ENCODE measurements at regions not wholly inside any gene's neighbourhood (a gene's known extent, or its start where the extent isn't known, plus 50 kb on each side); places are given as distances from the start of the nearest gene placed in this dataset.

- no peak for DNase-seq (ENCODE audit: low read depth, low spot score)
- Histone ChIP-seq H3K27ac (no peak overlapping the region), H3K9me3 (ENCODE audit: low read depth, low read length) (no peaks in the 10 kb centered on the region)
Measured at GRCh38 chr22:48585916-48586798, 1241.5 kb downstream of the BRD1 start.

DNA sequence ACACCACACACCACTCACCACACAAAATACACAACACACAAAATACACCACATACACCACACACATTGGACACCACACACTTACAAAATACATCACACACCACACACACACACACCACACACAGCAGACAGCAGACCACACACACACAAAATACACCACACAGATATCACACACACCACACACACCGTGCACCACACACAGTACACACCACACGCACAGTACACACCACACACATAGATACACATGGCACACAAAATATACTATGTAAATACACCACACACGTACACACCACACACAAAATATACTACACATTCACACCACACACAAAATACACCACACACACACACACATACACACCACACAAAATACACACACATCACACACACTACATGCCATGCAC lies 1243.5 kb downstream of the BRD1 start:
- Histone ChIP-seq H3K27ac (no peak overlapping the region), H3K4me3 (no peak overlapping the region), H3K9me3 (ENCODE audit: low read depth, low read length) (no peaks in the 10 kb centered on the region), H3K36me3 (ENCODE audit: insufficient read depth, low read length) (peaks cover 32% of the 10 kb centered on the region), H3K9ac (ENCODE audit: insufficient read length) (no peak overlapping the region)
- TF ChIP-seq FOXP2 (optimal IDR thresholded peaks at IDR 0.05; ENCODE audit: control extremely low read depth, extremely low read length, insufficient read depth), result no peak
- no peak for TF ChIP-seq POLR2AphosphoS5 (IDR thresholded peaks at IDR 0.05; ENCODE audit: borderline replicate concordance, low read depth, low read length)
- TF ChIP-seq EZH2 (IDR thresholded peaks at IDR 0.05), result no peak
- no peak for DNase-seq (ENCODE audit: low read depth, low spot score)

More at GRCh38 chr22:48585916-48586798, 1241.5 kb downstream of the BRD1 start:
- H3K9ac ChIP-seq (ENCODE audit: insufficient read length), result no peak overlapping the region
- TF ChIP-seq POLR2AphosphoS5 (IDR thresholded peaks at IDR 0.05; ENCODE audit: borderline replicate concordance, low read depth, low read length) (no peak), FOXP2 (optimal IDR thresholded peaks at IDR 0.05; ENCODE audit: control extremely low read depth, extremely low read length, insufficient read depth) (no peak)
- H3K4me3 ChIP-seq, result no peak overlapping the region
- H3K36me3 ChIP-seq (ENCODE audit: insufficient read depth, low read length), result peaks cover 32% of the 10 kb centered on the region

DNA sequence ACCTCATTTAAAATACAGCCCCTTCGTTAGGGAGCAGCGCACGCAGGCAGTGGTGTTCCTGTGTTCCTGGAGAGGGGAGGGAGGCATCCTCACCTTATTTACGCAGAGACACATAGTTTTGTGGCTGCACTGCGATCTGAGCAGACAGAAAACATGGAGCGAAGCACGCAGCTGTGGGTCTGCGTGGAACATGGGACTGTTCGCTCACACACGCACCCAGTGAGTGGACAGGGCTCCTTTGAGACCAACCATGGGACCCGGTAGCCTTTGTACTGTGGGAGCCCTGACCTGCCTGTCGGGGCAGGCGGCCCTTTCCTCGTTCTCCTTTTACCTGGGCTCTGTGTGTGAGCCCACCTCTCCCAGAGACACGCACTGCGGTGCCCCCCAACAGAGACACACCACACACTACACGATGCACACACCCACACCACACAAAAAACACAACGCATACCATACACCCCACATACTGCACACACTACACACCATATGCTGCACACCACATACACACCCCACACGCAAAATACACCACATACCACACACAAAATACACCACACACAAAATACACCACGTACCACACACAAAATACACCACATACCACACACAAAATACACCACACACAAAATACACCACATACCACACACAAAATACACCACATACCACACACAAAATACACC lies 1245.7 kb downstream of the BRD1 start:
- peaks cover 32% of the 10 kb centered on the region for H3K36me3 ChIP-seq (ENCODE audit: insufficient read depth, low read length)
- DNase-seq (ENCODE audit: low read depth, low spot score), result no peak
- H3K9me3 ChIP-seq (ENCODE audit: low read depth, low read length), result no peaks in the 10 kb centered on the region
- TF ChIP-seq POLR2AphosphoS5 (IDR thresholded peaks at IDR 0.05; ENCODE audit: borderline replicate concordance, low read depth, low read length) (no peak), EZH2 (IDR thresholded peaks at IDR 0.05) (no peak), FOXP2 (optimal IDR thresholded peaks at IDR 0.05; ENCODE audit: control extremely low read depth, extremely low read length, insufficient read depth) (no peak)
- H3K4me3 ChIP-seq, result no peak overlapping the region
- no peak overlapping the region for H3K9ac ChIP-seq (ENCODE audit: insufficient read length)
- H3K27ac ChIP-seq, result peak overlapping the region; percentile 74

DNA sequence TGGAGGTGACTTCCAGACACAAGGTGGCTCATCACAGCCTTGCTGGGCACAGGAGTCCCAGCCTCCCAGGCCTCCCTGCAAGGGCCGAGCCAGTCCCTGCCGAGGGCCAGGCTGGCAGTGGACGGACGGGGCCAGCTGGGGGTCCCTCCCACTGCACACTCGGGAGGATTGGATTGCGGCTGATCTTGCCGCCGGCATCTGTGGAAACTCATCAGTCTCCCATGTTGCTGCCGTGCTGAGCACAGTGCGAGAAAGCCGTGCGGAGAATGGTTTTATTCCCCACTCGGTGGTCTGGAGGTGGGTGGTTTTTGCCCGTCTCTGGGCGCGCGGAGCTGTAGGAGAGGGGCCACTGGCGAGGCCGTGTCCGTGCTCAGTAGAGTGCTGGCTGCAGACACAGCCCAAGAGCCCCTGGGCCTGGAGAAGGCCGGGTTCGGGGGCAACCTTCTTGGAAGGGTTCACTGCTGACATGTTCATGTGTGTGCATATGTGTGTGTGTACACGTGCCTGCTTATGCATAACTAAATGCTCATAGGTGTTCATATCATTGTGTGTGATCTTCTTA lies 1246.4 kb downstream of the BRD1 start:
- no peak for TF ChIP-seq POLR2AphosphoS5 (IDR thresholded peaks at IDR 0.05; ENCODE audit: borderline replicate concordance, low read depth, low read length)
- TF ChIP-seq EZH2 (IDR thresholded peaks at IDR 0.05), result no peak
- no peak for TF ChIP-seq FOXP2 (optimal IDR thresholded peaks at IDR 0.05; ENCODE audit: control extremely low read depth, extremely low read length, insufficient read depth)
- H3K27ac ChIP-seq, result peak overlapping the region; percentile 74
- no peak for DNase-seq (ENCODE audit: low read depth, low spot score)
- H3K36me3 ChIP-seq (ENCODE audit: insufficient read depth, low read length), result peaks cover 32% of the 10 kb centered on the region
- H3K4me3 ChIP-seq, result no peak overlapping the region
- H3K9ac ChIP-seq (ENCODE audit: insufficient read length), result no peak overlapping the region
- H3K9me3 ChIP-seq (ENCODE audit: low read depth, low read length), result no peaks in the 10 kb centered on the region

DNA sequence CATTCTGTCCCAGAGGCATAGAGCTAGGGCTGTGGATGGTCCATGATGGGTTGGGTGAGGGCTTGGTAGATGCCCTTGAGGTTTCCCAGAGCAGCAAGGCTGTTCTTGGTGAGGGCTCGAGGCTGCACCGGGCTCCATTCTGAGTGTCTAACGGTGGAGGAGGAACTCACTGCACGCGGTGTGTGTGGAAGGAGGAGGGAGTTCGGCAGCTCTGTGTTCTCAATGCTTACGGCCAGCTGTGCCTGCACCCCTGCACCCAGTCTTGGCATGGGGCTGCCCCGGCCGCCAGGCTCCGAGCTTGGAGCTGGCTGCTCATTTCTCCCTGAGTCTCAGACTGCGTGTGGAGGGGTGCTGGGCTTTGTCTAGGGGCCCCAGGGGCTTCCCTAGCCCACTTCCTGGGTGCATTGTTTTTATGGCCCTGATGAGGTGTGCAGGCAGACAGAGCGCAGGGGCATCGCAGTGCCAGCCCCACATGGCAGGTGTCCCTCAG lies 1247.1 kb downstream of the BRD1 start:
- Histone ChIP-seq H3K9ac (ENCODE audit: insufficient read length) (no peak overlapping the region), H3K4me3 (peak overlapping the region; percentile 89), H3K9me3 (ENCODE audit: low read depth, low read length) (no peaks in the 10 kb centered on the region), H3K27ac (peak overlapping the region; percentile 74; the same call in 1 of the 2 replicates), H3K36me3 (ENCODE audit: insufficient read depth, low read length) (peaks cover 32% of the 10 kb centered on the region)
- no peak for DNase-seq (ENCODE audit: low read depth, low spot score)
- TF ChIP-seq POLR2AphosphoS5 (IDR thresholded peaks at IDR 0.05; ENCODE audit: borderline replicate concordance, low read depth, low read length) (no peak), EZH2 (IDR thresholded peaks at IDR 0.05) (no peak), FOXP2 (optimal IDR thresholded peaks at IDR 0.05; ENCODE audit: control extremely low read depth, extremely low read length, insufficient read depth) (no peak)

GRCh38 chr22:48579928-48580309 lies 1247.8 kb downstream of the BRD1 start:
- H3K9ac ChIP-seq (ENCODE audit: insufficient read length), result no peak overlapping the region
- H3K4me3 ChIP-seq, result peak overlapping the region; percentile 89
- no peak for TF ChIP-seq POLR2AphosphoS5 (IDR thresholded peaks at IDR 0.05; ENCODE audit: borderline replicate concordance, low read depth, low read length)
- TF ChIP-seq EZH2 (IDR thresholded peaks at IDR 0.05), result no peak
- TF ChIP-seq FOXP2 (optimal IDR thresholded peaks at IDR 0.05; ENCODE audit: control extremely low read depth, extremely low read length, insufficient read depth), result no peak
- no peaks in the 10 kb centered on the region for H3K9me3 ChIP-seq (ENCODE audit: low read depth, low read length)
- no peak for DNase-seq (ENCODE audit: low read depth, low spot score)
- peaks cover 27% of the 10 kb centered on the region for H3K36me3 ChIP-seq (ENCODE audit: insufficient read depth, low read length)
- peak overlapping the region; percentile 69 for H3K27ac ChIP-seq

- Histone ChIP-seq H3K4me3 (peak overlapping the region; percentile 89), H3K9me3 (ENCODE audit: low read depth, low read length) (no peaks in the 10 kb centered on the region), H3K36me3 (ENCODE audit: insufficient read depth, low read length) (peaks cover 20% of the 10 kb centered on the region), H3K9ac (ENCODE audit: insufficient read length) (no peak overlapping the region), H3K27ac (peak overlapping the region; percentile 69)
- DNase-seq (ENCODE audit: low read depth, low spot score), result no peak
- TF ChIP-seq POLR2AphosphoS5 (IDR thresholded peaks at IDR 0.05; ENCODE audit: borderline replicate concordance, low read depth, low read length) (no peak), FOXP2 (optimal IDR thresholded peaks at IDR 0.05; ENCODE audit: control extremely low read depth, extremely low read length, insufficient read depth) (no peak), EZH2 (IDR thresholded peaks at IDR 0.05) (no peak)
Measured at GRCh38 chr22:48579043-48579927, 1248.4 kb downstream of the BRD1 start.
